ENCODE measurements at regions not wholly inside any gene's neighbourhood (a gene's known extent, or its start where the extent isn't known, plus 50 kb on each side); places are given as distances from the start of the nearest gene placed in this dataset.
A peak's percentile ranks its signal among the peaks of the same experiment; 100 is the strongest.
"Not testable (repeated sequence)": the region's sequence is repeated elsewhere in the genome, so short reads cannot be mapped to it uniquely, and the experiment has no call there.

DNA sequence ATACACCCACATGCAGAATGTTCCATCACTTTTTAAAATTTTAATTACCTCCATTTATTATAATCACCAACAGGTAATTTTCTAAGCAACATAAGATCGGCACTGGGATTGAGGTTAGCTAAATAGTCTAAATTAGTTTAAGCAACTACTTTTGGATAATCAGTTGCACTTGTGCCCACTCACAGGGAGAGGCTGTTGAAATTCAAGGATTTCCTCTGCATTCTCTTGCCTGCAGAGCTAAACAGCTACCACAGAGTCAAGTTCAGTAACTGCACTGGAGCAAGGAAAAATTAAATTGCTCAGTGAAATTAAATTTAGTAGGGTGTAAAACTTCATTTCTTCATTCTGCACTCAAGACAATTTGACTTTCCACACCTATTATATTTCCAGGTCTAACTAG, 120.7 kb upstream of the CCDC28A start:
- DNase-seq (ENCODE audit: extremely low read depth in 1 of 11, low read depth in 9 of 11, low spot score in 4 of 11): no peak

DNA sequence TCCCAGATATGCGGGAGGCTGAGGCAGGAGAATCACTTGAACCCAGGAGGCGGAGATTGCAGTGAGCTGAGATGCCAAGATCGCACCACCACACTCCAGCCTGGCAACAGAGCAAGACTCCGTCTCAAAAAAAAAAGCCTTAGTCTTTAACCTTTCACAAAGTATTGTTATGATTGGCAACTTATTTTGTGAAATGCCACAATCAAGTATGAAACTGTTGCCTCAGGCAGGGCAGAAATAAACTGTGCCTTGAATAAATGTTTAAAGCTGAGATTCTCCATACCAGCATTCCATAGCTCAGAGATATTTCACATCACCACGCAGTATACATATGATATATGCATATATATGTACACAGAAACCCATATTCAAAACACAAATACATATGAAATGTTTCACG, 120.1 kb upstream of the CCDC28A start:
- DNase-seq (ENCODE audit: extremely low read depth in 1 of 11, low read depth in 9 of 11, low spot score in 4 of 11): no peak

DNA sequence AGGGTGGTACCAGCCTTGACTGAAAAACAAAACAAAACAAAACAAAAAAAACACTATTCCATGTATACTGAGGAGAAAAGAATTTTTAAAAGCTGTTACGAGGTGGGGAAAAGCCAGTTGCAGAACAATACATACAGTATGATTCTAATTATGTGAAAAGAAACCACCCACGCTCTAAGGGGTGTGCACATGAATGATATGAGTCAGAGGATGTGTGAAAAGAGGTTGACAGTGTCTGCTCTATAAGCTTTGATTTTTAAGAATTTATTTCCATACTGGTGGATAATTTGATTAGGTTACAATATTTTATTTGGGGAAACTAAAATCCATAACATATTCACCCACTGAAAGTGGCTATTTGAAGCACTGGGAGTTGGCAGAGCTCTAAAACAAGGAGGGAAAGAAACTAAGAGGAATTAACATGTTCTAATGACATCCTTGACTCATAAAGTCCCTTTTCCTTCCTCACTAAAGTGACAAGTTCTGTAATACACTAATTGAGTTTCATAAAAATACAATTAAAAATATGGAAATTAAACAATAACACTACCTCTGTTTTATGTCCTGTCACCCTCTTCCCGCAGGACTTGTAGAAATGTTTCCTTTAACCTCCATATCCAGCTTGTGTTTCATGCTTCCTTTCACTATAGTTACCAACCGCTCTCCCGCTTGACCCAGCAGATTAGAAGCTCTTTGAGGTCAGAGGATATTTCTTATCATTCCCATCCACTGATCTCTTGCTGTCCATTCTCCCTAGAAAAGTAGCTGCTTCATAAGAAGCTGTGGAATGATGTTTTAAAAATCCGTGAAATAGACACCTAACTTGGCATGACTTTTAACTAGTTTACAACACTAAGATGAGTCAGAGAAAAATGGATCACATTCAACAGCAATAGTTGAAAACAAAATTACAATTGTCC, 118.6 kb upstream of the CCDC28A start:
- no peak for DNase-seq (ENCODE audit: extremely low read depth in 1 of 11, low read depth in 9 of 11, low spot score in 4 of 11)

DNA sequence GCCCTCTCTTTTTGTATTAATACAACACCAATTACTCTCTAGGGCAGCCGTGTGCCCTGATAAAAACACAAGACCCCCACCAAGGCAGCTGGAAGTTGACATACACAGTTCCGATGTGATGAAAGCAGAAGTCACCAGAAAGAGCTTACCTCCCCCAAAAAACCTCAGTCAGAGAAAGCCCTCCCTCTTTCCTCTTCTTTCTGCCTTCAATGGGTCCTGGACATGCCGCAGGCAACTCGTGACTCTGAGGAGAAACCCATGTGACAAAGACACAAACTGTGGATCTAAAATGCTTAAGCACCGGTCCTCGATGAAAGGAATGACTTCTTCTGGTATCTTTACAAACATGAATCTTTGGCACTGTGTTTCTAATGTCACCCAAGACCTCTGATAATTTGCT, 117.7 kb upstream of the CCDC28A start:
- no peak for DNase-seq (ENCODE audit: extremely low read depth in 1 of 11, low read depth in 9 of 11, low spot score in 4 of 11)

DNA sequence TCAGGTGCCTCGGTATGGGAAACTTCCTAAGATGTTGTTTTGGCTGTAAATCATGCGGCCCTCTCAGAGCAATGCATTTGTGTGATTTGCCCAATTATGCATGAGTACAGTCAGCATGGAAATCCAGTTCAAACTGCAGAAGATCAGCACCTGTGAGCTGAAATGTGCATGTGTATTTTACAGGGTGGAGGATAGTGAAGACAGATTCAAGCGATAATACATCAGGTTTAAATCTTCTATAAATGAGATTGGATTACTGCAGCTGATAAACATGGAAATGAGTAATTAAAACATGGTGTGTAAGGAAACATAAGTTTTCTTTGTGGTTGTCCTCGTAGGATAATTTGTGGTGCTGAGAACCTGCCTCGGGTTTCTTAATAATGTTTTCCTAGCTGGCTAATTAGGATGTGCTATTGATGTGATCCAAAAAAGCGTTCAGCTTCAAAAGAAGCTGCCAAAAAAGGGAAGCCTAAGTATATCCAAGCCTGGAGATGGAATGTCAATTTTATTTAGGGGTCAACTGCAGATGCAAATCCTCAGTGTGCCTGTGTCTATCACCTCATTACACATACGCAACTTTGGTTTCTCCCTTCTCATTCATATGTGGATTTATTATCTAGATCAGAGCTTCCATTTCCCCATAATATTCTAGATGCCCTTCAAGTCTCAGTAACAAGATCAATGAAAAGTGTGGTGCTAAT, 117.1 kb upstream of the CCDC28A start:
- no peak for DNase-seq (ENCODE audit: extremely low read depth in 1 of 11, low read depth in 9 of 11, low spot score in 4 of 11)

DNA sequence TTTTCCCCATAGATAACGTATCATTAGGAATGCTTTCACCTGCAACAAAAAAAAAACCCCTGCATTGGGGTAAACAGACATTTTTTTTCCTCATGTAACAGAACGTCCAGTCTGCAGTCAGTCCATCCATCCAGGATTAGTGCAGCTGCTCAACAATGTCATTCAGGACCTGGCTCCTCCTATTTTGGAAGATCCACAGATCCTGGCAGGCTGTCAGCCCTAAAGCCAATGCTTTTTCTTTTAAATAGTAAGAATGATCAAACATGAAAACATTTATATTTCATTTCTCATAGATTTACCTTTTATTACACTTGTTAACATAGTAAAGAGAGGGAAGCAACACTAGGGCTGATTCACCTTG, 116.5 kb upstream of the CCDC28A start:
- no peak for DNase-seq (ENCODE audit: extremely low read depth in 1 of 11, low read depth in 9 of 11, low spot score in 4 of 11)

DNA sequence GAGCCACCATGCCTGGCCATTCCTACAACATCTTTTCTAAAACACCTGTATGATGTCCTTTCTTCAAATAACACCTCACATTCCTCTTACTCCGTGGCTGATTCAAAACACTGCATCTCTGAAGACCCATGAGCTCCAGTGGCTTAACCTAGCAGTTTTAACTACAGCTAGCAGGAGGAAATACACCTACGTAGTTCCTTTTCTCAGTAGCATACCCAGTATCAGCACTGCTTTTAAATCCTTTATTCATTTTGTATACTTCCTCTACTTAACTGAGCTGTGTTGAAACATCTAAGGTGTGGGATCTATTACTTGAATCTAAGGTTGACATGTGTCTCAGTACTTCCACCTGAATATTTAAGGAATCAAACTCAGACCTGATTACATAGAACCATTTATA, 113.6 kb upstream of the CCDC28A start:
- no peak for DNase-seq (ENCODE audit: extremely low read depth in 1 of 11, low read depth in 9 of 11, low spot score in 4 of 11)

DNA sequence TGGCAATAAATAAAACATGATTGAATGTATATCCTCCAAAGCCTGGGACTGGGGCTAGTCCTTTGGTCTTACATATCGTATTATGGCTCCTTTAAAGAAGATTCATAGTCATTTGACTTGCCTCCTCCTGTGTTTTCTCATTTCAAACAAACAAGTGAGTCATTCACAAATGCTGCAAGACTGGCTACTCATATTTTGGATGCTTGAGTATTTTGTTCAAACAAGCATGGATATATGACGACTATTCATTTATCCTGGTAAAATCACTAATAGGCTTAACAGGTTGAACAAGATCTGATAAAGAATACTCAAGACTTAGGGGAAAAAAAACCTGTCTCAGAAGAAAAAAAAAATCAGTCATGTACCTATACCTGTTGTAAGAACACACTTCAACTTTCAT, 111.1 kb upstream of the CCDC28A start:
- DNase-seq (ENCODE audit: extremely low read depth in 1 of 11, low read depth in 9 of 11, low spot score in 4 of 11): no peak

DNA sequence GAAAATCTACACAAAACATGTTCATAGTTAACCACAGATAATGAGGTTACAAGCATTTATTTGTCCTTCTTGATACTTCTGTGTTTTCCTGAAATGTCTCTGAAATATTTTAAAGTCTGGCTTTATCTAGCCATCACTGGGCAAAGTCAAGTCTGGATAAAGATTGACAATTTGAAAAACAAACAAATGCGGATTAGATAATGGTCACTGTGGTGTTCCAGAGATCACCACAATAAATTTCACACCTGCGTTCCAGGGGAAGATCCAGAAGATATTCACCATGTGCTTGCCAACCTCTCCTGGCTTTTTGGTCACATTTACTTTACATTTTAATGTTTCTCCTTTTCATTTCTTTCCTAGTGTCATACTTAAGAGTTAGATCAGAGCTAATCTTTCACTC, 109.7 kb upstream of the CCDC28A start:
- DNase-seq (ENCODE audit: extremely low read depth in 1 of 11, low read depth in 9 of 11, low spot score in 4 of 11): no peak

DNA sequence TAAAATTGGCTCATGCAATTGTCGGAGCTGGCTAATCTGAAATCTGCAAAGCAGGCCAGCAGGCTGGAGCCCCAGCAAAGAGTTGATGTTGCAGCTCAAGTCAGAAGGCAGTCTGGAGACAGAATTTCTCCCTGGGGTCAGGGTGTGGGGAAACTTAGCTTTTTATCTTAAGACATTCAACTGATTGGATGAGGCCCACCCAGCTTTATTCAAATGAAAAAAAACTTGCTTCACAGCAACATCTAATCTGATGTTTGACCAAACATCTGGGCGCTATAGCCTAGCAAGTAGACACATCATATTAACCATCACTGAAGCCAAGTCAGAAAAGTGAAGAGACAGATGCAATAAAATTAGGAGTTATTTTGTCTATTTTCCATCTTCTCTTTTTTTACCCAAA, 108.8 kb upstream of the CCDC28A start:
- no peak for DNase-seq (ENCODE audit: extremely low read depth in 1 of 11, low read depth in 9 of 11, low spot score in 4 of 11)

DNA sequence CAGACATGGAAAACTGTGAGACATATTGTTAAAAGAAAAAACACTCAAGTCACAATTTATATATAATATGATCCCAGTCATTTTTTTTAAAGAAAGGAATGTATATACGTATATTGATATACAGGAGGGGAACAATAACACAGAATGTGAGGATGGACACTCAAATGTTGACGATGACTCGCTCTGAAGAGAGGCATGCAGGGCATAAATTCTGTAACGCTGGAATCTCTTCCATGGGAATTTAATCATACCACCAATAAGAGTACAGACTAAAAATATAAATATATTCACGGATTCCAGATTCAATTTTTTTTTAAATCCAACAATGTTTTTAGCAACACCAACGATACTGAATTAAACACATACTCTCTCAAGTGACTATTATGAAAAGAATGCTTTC, 106.9 kb upstream of the CCDC28A start:
- no peak for DNase-seq (ENCODE audit: extremely low read depth in 1 of 11, low read depth in 9 of 11, low spot score in 4 of 11)

DNA sequence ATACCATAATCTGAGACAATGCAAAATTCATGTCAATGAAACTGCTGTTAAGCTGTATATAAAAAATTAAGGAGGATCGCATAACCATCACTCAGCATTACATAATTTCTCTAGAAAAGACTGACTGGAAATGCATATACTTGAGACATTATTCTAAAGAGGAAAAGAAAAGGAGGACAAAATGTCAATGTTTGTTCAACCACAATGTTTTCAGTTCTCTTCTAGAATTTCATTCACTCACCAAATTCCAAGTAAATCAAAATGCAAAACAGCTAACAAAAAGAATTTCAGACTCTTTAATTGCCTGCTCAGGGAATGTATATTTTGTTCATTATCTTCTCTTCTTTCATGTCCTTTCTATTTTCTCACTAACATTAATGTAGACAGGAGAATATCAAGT, 106.2 kb upstream of the CCDC28A start:
- no peak for DNase-seq (ENCODE audit: extremely low read depth in 1 of 11, low read depth in 9 of 11, low spot score in 4 of 11)

DNA sequence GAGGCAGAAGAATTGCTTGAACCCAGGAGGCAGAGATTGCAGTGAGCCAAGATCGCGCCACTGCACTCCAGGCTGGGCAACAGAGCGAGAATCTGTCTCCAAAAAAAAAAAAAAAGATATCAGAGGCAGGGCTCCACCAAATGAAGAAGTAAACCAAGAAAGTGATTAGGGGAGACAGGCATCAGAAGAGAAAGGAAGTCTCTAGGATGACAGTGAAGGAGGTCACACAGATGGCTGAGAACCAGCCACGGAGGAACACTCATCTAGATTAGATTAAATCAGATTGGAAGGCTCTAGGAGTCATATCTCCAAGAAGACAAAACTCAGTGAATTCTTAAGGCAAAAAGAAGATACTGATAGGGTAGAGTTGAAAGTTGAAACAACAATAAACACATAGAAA, 102.2 kb upstream of the CCDC28A start:
- no peak for DNase-seq (ENCODE audit: extremely low read depth in 1 of 11, low read depth in 9 of 11, low spot score in 4 of 11)

DNA sequence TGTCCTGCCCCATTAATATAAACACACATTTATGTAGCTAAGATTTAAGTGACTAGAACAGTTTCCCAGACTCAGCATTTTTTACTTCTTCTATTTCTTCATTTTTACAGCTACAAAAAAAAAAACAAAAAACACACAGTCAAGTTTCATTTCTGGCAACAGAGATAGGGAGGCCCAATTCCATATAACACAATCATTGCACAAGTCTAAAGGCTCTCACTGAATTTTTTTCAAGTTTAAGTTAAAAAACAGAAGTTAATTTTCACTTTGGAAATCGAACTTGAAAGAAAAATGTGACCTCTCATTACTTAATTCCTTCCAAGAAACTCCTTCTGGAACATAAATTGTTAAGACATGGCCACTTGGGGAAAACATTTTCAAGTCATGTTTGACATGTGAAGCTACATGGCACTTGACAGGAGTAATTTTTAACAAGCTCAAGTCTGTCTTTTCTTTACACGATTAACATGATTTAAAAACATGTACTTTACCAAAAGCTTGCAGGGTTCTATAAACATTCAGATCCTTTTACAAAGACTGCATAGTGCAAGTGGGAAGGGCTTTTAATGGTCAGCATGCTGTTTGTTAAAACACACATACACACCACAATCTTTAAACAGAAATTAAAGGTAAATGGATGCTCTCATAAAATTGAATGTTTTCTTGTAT, 100.1 kb upstream of the CCDC28A start:
- peak in 7 of 11 donors; percentile 6 to 43 (median 20) for DNase-seq (ENCODE audit: extremely low read depth in 1 of 11, low read depth in 9 of 11, low spot score in 4 of 11)

DNA sequence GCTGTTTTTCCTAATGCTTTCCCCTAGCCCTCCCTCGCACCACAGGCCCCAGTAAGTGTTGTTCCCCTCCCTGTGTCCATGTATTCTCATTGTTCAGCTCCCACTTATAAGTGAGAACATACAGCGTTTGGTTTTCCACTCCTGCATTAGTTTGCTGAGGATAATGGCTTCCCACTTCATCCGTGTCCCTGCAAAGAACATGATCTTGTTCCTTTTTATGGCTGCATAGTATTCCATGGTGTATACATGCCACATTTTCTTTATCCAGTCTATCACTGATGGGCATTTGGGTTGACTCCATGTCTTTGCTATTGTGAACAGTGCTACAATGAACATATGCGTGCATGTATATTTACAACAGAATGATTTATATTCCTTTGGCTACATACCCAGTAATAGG, 99.1 kb upstream of the CCDC28A start:
- not testable (repeated sequence) for DNase-seq (ENCODE audit: extremely low read depth in 1 of 11, low read depth in 9 of 11, low spot score in 4 of 11)

DNA sequence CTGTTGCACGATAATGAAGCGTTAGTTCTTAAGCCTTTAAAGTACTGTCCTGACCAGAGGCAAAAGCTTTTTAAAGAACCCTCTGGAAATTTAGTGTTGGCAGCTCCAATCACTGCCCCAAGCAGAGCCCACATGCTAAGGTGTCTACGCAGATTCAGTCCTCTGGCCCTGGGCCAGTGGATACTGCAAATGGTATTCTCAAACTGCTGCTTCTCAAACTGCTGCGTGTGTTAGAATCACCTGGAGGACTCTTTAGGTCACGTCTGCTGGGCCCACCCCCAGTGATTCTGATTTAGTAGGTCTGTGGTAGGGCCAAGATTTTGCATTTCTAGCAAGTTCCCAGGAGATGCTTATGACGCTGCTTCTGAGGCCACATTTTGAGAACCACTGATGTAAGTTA, 96.0 kb upstream of the CCDC28A start:
- no peak for DNase-seq (ENCODE audit: extremely low read depth in 1 of 11, low read depth in 9 of 11, low spot score in 4 of 11)

DNA sequence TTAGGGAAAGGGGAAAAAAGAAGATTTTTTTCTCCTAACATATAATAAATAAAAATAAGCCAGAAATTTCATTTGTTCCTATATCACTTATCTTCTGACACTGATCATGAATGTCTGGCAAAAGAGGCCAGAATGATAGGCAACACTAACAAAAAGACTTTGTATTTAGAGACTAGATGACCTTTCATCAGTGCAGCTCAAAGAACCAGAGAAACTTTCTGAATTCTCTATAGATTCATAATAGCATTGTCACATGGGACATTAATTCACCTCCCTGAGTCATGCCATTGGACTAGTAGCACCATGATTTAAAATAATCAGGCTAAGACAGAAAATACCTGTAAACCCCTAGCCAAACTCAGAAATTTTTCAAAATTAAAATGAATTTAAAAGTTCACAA, 95.4 kb upstream of the CCDC28A start:
- no peak for DNase-seq (ENCODE audit: extremely low read depth in 1 of 11, low read depth in 9 of 11, low spot score in 4 of 11)

DNA sequence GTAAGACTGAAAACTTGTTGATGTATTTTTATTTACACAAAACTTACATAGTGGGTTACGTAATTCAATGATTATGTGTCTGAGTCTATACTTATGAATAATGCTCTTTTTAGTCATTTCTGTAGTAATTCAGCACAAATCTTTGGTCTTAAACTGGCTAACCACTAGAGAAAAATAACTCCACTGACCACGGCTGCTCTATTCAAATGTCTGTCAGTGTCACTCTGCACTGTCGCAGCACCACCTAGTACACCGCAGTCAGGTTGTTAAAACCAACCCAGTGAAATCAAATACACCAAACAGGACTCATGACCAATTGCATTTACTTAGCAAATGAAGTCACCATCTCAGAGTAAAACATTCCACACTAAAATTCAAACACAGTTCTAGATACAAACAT, 93.5 kb upstream of the CCDC28A start:
- no peak for DNase-seq (ENCODE audit: extremely low read depth in 1 of 11, low read depth in 9 of 11, low spot score in 4 of 11)

DNA sequence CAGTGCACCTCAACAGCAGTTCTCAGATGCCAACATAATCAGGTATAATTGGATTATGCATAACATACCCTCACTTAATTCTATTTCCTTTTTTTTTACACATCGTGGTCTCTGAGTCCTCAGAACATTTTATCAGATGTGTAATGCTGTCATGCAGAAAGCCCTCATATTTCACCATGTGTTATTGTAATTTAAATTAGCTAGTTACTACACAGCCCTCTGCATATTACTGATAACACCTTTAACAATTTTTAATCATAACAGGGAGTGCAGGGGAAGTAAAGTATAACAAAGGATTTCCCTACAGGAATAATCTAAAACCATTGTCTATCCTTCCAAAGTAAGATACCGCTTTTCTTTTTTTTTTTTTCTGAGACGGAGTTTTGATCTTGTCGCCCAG, 91.9 kb upstream of the CCDC28A start:
- no peak for DNase-seq (ENCODE audit: extremely low read depth in 1 of 11, low read depth in 9 of 11, low spot score in 4 of 11)

All from renal cortex interstitium (tissue), 11 donors.